Cortex of kidney (tissue), 1 donor: ENCODE measurements at regions not wholly inside any gene's neighbourhood (a gene's known extent, or its start where the extent isn't known, plus 50 kb on each side); places are given as distances from the start of the nearest gene placed in this dataset.
"Not testable (repeated sequence)": the region's sequence is repeated elsewhere in the genome, so short reads cannot be mapped to it uniquely, and the experiment has no call there.

Source experiments
- DNase-seq: peaks from one replicate; lab custom pipeline; 2025; lab: John Stamatoyannopoulos, UW

- DNase-seq, result no peak
Observed at GRCh38 chr13:22937953-22938352, 242.8 kb upstream of the SGCG start.

GRCh38 chr13:22938576-22938975 is 242.2 kb upstream of the SGCG start:
- DNase-seq, result no peak

- no peak for DNase-seq
Observed at GRCh38 chr13:22939157-22939556, 241.6 kb upstream of the SGCG start.

GRCh38 chr13:22940090-22940710 is 240.6 kb upstream of the SGCG start:
- no peak for DNase-seq

- no peak for DNase-seq
Observed at GRCh38 chr13:22940736-22941135, 240.0 kb upstream of the SGCG start.

- not testable (repeated sequence) for DNase-seq
Observed at GRCh38 chr13:22941495-22941894, 239.3 kb upstream of the SGCG start.

- not testable (repeated sequence) for DNase-seq
Observed at GRCh38 chr13:22942831-22943230, 237.9 kb upstream of the SGCG start.

GRCh38 chr13:22944378-22944777 is 236.4 kb upstream of the SGCG start:
- no peak for DNase-seq

GRCh38 chr13:22945321-22946226 is 235.2 kb upstream of the SGCG start:
- no peak for DNase-seq

GRCh38 chr13:22948421-22948820 is 232.4 kb upstream of the SGCG start:
- no peak for DNase-seq

GRCh38 chr13:22952018-22952417 is 228.8 kb upstream of the SGCG start:
- not testable (repeated sequence) for DNase-seq

GRCh38 chr13:22955147-22955546 is 225.6 kb upstream of the SGCG start:
- DNase-seq, result not testable (repeated sequence)

GRCh38 chr13:22956456-22957115 is 224.2 kb upstream of the SGCG start:
- not testable (repeated sequence) for DNase-seq

- not testable (repeated sequence) for DNase-seq
Observed at GRCh38 chr13:22959859-22960258, 220.9 kb upstream of the SGCG start.

GRCh38 chr13:22960827-22961226 is 220.0 kb upstream of the SGCG start:
- DNase-seq, result no peak

- not testable (repeated sequence) for DNase-seq
Observed at GRCh38 chr13:22961342-22961741, 219.4 kb upstream of the SGCG start.

- no peak for DNase-seq
Observed at GRCh38 chr13:22961835-22962537, 218.8 kb upstream of the SGCG start.

- DNase-seq, result not testable (repeated sequence)
Observed at GRCh38 chr13:22963384-22964053, 217.3 kb upstream of the SGCG start.

GRCh38 chr13:22964245-22964966 is 216.4 kb upstream of the SGCG start:
- no peak for DNase-seq

- DNase-seq, result not testable (repeated sequence)
Observed at GRCh38 chr13:22965011-22965857, 215.5 kb upstream of the SGCG start.
